ENCODE measurements at regions not wholly inside any gene's neighbourhood (a gene's known extent, or its start where the extent isn't known, plus 50 kb on each side); places are given as distances from the start of the nearest gene placed in this dataset.

- no peak for TF ChIP-seq CTCF (IDR thresholded peaks at IDR 0.05)
- no peak for TF ChIP-seq POLR2A (IDR thresholded peaks at IDR 0.05)
Observed at GRCh38 chr5:179453616-179454015, 96.7 kb upstream of the RUFY1 start.
